HG03060 (cell line): ENCODE measurements at regions not wholly inside any gene's neighbourhood (a gene's known extent, or its start where the extent isn't known, plus 50 kb on each side); places are given as distances from the start of the nearest gene placed in this dataset.

Experiments used
- ATAC-seq: cut with Tn5 transposase; IDR thresholded peaks from one replicate; pipeline ENCODE4 v1.9.1; 2021; ENCODE audit warnings: low read depth, moderate number of reproducible peaks; ENCODE audit not compliant: unreplicated experiment

GRCh38 chr6:153898360-153899059, 140.5 kb upstream of the OPRM1 start:
- ATAC-seq: no peak

- no peak for ATAC-seq
These were observed 156.6 kb upstream of the OPRM1 start for GRCh38 chr6:153882411-153882810.

GRCh38 chr6:153873541-153873940, 165.5 kb upstream of the OPRM1 start:
- ATAC-seq: no peak

- no peak for ATAC-seq
These were observed 166.1 kb upstream of the OPRM1 start for GRCh38 chr6:153872946-153873345.

GRCh38 chr6:153862927-153863326, 176.1 kb upstream of the OPRM1 start:
- no peak for ATAC-seq

- no peak for ATAC-seq
These were observed 176.9 kb upstream of the OPRM1 start for GRCh38 chr6:153862139-153862538.

DNA sequence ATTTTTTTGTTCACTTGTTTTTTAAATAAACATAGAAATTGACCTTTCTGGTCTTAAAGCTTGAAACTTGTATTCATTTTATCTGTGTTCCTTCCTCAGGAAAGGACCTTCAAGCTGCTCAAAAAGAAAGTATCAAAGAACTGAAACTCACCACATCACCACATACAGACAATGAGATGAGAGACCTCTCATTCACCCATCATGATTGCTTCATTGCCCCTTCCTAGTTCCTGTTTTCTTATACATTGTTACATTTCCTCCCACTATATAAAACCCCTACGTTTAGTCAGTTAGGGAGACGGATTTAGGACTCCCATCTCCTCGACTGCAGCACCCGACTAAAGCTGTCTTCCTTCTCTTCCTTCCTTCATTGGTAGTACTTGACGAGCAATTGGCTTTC, 180.5 kb upstream of the OPRM1 start:
- ATAC-seq: no peak

DNA sequence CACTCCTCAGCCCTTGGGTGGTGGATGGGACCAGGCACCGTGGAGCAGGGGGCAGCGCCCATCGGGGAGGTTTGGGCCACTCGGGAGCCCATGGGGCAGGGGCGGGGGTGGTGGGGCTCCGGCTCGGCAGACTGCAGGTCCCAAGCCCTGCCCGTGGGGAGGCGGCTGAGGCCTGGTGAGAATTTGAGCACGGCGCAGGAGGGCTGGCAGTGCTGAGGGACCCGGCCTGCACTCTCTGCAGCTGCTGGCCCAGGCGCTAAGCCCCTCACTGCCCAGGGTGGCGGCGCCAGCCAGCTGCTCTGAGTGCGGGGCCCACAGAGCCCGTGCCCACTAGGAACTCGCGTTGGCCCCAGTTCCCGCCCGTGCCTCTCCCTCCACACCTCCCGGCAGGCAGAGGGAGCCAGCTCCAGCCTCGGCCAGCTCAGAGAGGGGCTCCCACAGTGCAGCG, 182.1 kb upstream of the OPRM1 start:
- no peak for ATAC-seq

DNA sequence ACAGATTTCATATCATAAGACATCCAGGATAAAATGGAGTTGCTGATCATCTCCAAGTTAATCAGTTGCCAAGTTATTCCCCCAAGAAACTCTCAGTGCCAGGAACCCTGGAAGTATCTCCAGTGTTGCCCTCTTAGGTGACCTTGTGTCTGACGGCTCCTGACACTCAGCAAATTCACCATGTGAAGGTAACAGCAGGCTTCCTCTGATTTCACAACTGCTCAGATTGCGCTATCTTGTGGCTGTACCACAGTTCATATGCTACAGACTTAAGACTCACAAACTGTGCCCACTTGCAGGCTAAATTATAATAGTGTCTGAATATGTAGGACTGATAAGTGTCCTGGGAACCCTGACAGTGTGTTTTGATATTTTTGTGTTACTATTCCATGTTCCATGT, 186.6 kb upstream of the OPRM1 start:
- no peak for ATAC-seq

- ATAC-seq: no peak
These were observed 187.0 kb upstream of the OPRM1 start for GRCh38 chr6:153852034-153852433.

DNA sequence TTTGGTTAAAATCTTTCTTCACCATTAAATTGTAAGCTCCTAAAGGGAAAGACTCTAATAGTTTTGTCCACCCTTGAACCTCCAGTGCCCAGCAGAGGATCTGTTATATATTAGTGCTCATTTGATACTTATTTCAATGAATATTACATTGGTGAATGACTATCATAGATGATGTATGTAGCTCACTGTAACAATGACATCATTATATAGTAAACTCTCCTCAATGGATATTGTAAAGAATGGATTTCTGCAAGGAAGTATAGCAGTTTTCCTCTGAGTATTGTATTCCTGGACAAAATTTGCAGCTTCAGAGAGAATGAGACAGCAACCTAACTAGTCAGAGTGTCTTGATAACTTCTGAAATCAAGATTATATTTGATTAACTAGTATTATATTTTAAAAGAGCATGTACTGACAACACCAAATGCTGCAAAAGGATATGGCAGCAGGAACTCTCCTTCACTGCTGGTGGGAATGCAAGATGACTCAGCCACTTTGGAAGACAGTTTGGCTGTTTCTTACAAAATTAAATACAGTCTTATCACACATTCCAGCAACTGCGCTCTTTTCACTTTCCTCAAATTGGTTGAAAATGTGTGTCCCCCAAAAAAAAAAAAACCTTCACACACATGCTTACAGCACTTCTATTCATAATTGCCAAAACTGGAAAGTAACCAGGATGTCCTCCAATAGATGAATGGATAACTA, 189.8 kb upstream of the OPRM1 start:
- no peak for ATAC-seq

DNA sequence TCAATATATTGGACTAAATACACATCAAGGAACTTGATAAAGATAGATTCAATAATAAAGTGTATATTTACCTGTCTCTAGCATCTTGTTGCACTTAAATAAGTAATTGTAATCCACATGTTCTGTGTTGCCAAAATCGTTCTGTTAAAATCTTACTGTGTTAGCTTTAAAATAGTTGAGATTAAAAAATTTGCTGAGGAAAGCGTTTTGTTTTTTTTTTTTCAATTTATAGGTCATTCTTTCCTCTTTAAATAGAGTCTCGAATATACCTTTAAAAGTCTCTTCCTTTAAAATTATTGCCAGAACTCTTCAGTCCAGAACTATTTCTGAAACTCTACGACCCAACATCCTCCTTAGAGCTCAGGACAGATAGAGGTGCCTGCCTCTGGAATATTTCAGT, 195.6 kb upstream of the OPRM1 start:
- no peak for ATAC-seq

DNA sequence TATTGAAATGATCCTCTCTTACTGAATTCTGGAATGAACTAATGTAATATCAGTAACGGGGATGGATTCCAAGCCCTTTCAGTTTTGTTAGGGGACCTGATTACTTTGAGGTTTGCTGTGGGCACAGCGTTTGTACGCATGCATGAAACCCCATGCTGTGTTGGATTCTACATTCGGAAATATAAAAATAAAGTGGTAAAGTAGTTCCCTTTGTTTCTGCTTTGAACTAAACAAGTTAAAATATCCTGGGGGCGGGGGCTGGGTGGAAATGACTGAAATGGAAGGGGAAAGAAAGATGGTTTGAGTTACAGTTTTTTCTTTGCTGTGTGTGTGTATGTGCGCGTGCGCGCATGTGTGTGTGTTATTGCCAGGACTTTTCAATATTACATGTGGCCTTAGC, 196.5 kb upstream of the OPRM1 start:
- no peak for ATAC-seq

- no peak for ATAC-seq
These were observed 198.8 kb upstream of the OPRM1 start for GRCh38 chr6:153840039-153840850.

GRCh38 chr6:153832543-153832942, 206.5 kb upstream of the OPRM1 start:
- ATAC-seq: no peak

DNA sequence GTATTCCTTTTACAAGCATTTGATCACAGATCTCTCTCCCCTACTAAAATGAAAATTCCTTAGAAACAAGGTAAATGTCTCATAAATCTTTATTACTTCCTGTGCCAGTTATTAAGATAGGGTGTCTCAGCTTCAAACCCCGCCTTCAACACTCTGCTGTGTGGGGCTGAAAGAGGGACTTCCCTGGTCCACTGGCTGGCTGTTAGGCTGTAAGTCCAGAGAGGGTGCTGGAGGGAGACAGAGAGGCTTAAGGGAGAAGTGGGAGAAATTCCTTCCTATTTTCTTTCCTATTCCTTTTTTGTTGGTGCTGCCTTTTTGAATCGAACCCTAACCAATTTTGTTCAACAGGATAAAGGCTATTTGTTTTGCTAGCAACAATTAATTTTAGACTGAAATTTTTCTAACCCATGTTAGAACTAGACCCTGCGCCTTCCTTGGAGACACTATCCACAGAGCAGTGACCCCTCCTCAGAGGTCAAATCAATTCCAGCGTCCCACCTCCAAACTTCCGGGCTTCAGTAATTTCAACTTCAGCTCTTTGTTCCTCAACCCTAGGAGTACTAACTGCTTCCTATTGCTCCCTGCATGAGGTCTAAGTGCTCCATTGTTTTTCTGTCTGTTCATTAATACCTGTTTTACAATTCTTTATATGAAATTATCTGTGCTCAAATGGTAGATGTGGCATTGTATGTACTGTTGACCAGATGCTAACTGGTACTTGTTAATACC, 207.5 kb upstream of the OPRM1 start:
- no peak for ATAC-seq

DNA sequence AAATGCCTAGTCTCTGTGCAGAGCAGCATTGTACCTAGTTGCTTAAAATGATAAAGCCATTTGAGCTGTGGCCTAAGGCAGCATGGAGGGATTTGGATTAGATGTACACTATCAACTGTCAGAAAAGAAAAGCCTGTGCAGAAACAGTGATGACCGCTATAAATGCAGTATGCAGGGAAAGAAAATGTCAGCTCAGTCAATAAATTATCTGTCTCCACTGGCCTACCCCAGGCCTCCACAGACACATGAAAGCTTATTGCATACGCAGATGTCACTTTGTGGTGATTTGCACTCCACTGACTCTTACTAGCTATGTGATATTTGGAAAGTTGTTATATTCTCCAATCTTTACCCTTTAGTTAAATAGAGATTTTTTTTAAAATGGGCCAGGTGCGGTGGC, 221.9 kb upstream of the OPRM1 start:
- no peak for ATAC-seq

GRCh38 chr6:153816366-153816765, 222.7 kb upstream of the OPRM1 start:
- no peak for ATAC-seq

DNA sequence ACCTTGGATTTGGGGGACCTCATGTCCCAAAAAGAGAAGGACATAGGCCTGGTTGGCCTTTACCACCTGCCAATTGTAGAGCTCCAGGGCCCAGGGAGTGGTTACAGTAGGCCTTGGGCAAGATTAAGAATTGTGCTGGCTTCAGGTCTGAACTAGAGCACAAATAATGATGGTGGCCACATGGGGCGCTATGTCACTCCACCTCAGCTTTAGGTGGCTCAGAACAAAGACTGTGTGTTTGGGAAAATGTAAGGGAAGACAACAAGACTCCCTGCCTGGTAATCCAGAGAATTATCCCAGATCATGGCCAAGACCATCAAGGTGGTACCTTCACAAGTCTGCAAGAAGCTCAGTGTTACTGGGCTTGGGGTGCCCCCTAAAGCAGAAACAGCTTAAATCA, 224.9 kb upstream of the OPRM1 start:
- no peak for ATAC-seq

DNA sequence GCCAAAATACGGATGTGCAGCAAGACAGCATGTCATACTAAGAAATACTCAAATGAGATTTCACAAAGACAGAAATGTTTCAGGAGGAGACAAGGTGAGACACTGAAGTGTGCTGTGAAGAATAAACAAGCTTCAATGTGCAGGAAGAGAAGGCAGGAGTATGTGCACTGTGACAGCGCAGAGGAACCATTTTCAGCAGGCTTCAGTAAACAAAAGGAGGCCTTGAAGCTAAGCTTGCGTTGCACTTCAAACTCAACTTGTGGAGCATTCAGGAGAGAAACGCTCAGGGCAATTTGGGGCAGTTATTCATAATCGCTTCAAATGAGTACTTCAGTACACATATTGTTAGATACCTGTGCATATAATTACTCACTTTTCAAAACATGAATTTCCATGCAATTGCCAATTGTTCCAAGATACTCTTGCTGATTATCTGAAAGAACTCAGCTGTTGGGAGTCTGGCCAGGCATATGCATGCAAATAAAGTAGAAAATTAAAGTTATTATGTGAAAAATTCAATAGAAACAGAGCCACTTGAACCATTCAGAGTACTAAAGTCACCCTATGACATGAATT, 234.2 kb upstream of the OPRM1 start:
- no peak for ATAC-seq
